Upper lobe of left lung (tissue), 4 donors: ENCODE measurements at regions not wholly inside any gene's neighbourhood (a gene's known extent, or its start where the extent isn't known, plus 50 kb on each side); places are given as distances from the start of the nearest gene placed in this dataset.

ENCODE experiments used
- POLR2A ChIP-seq, 4 donors: fragments of 450-650 bp; IDR thresholded peaks; one replicate each; pipeline ENCODE4 v1.5.1; 2016 to 2017; ENCODE audit warnings: antibody characterized with exemption in 4 of 4, mild to moderate bottlenecking in 2 of 4
- TF ChIP-seq, protein P1 (sequence below), 6 experiments: fragments of 450-650 bp in 4 of 6; fragments of 200-600 bp in 2 of 6; sonication (generic) in 2 of 6; IDR thresholded peaks; one replicate each; pipeline ENCODE4 v1.5.1; 2016 to 2019; ENCODE audit warnings: antibody characterized with exemption in 6 of 6

DNA sequence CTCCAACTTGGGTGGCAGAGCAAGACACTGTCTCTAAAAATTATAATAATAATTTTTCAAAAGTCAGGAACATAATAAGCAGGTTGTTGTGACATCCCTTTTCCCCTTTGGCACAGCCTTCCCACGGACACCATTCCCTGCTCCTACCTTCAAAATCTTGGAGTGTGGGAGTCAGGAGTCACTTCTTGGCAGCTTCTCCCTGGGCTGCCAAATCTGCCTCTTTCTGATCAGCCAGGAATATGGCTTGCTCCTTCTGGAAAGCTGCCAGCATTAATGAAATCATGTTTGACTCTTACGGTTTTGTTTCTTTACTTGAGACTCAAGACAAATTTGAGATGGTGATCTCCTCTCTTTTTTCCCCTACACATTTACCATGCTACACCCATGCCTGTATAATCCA lies 391.4 kb upstream of the SYT1 start:
- no peak for TF ChIP-seq POLR2A (IDR thresholded peaks at IDR 0.05)
- TF ChIP-seq, protein P1, sequence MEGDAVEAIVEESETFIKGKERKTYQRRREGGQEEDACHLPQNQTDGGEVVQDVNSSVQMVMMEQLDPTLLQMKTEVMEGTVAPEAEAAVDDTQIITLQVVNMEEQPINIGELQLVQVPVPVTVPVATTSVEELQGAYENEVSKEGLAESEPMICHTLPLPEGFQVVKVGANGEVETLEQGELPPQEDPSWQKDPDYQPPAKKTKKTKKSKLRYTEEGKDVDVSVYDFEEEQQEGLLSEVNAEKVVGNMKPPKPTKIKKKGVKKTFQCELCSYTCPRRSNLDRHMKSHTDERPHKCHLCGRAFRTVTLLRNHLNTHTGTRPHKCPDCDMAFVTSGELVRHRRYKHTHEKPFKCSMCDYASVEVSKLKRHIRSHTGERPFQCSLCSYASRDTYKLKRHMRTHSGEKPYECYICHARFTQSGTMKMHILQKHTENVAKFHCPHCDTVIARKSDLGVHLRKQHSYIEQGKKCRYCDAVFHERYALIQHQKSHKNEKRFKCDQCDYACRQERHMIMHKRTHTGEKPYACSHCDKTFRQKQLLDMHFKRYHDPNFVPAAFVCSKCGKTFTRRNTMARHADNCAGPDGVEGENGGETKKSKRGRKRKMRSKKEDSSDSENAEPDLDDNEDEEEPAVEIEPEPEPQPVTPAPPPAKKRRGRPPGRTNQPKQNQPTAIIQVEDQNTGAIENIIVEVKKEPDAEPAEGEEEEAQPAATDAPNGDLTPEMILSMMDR (IDR thresholded peaks at IDR 0.05): no peak
